Neuron (in vitro differentiated cells): ENCODE measurements at regions not wholly inside any gene's neighbourhood (a gene's known extent, or its start where the extent isn't known, plus 50 kb on each side); places are given as distances from the start of the nearest gene placed in this dataset.
"Not testable (repeated sequence)": the region's sequence is repeated elsewhere in the genome, so short reads cannot be mapped to it uniquely, and the experiment has no call there.

Experiments
- H2AFZ ChIP-seq: one replicate; pipeline ENCODE4 v1.6.1; 2013; ENCODE audit warnings: low read depth, mild to moderate bottlenecking, inconsistent platforms, low read length, moderate library complexity
- H3K27me3 ChIP-seq: one replicate; pipeline ENCODE4 v1.6.1; 2013; ENCODE audit warnings: low read length; ENCODE audit not compliant: insufficient read depth
- H3K36me3 ChIP-seq: one replicate; pipeline ENCODE4 v1.6.1; 2013; ENCODE audit warnings: low read length; ENCODE audit not compliant: insufficient read depth
- H3K4me1 ChIP-seq: one replicate; pipeline ENCODE4 v1.6.1; 2013; ENCODE audit warnings: low read length; ENCODE audit not compliant: insufficient read depth
- H3K4me3 ChIP-seq: 2 replicates; pipeline ENCODE4 v1.5.1; 2013; ENCODE audit warnings: mild to moderate bottlenecking, low read length, moderate library complexity
- H3K9me3 ChIP-seq: one replicate; pipeline ENCODE4 v1.6.1; 2013; ENCODE audit warnings: low read length

DNA sequence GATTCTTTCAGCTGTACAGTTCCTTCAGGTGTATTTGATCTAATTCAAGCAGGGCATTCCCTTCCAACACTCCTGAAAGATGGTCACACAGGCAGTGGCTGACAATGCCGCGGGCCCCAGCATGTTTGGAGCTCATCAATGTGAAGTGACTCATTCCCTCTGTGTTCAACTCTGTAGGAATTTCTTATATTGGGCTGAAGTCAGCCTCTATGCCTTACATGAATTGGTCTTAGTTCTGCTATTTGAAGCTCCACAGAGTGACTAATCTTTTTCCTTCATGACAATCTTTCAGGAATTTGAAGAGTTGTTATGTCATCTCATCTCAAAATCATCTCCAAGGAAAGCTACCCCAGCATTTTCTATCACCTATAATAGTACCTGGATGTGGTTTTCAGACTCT lies 142.5 kb upstream of the C2CD4B start:
- no peaks in the 10 kb centered on the region for H3K27me3 ChIP-seq
- peaks cover 6% of the 10 kb centered on the region for H3K4me1 ChIP-seq
- H2AFZ ChIP-seq: no peak overlapping the region
- H3K9me3 ChIP-seq: no peaks in the 10 kb centered on the region
- no peaks in the 10 kb centered on the region for H3K36me3 ChIP-seq
- H3K4me3 ChIP-seq: no peak overlapping the region

GRCh38 chr15:62316413-62317060 lies 151.5 kb upstream of the C2CD4B start:
- no peak overlapping the region for H3K4me3 ChIP-seq
- no peaks in the 10 kb centered on the region for H3K4me1 ChIP-seq
- no peaks in the 10 kb centered on the region for H3K27me3 ChIP-seq
- H3K9me3 ChIP-seq: no peaks in the 10 kb centered on the region
- no peak overlapping the region for H2AFZ ChIP-seq
- H3K36me3 ChIP-seq: no peaks in the 10 kb centered on the region

DNA sequence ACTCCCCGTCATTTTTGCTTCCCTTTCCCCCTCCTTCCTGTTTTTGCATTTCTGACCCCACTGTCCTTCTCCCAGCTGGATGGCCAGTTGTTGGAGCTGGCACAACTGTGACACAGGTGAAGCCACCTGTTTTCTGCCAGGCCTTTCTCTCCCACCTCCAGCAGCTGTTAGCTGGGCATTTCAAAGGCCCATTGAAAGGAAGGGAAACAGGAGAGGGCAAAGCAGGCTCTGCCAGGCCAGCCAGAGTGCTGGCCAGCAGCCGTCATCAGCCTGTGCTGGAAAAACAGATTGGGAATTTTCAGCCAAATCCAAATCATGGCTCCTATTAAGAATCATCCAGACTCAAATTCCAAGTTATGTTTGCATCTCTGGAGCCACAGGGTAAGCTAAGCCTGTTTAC lies 155.2 kb upstream of the C2CD4B start:
- H2AFZ ChIP-seq: no peak overlapping the region
- H3K36me3 ChIP-seq: no peaks in the 10 kb centered on the region
- H3K4me3 ChIP-seq: no peak overlapping the region
- no peaks in the 10 kb centered on the region for H3K4me1 ChIP-seq
- peaks cover 2% of the 10 kb centered on the region for H3K27me3 ChIP-seq
- H3K9me3 ChIP-seq: no peaks in the 10 kb centered on the region

DNA sequence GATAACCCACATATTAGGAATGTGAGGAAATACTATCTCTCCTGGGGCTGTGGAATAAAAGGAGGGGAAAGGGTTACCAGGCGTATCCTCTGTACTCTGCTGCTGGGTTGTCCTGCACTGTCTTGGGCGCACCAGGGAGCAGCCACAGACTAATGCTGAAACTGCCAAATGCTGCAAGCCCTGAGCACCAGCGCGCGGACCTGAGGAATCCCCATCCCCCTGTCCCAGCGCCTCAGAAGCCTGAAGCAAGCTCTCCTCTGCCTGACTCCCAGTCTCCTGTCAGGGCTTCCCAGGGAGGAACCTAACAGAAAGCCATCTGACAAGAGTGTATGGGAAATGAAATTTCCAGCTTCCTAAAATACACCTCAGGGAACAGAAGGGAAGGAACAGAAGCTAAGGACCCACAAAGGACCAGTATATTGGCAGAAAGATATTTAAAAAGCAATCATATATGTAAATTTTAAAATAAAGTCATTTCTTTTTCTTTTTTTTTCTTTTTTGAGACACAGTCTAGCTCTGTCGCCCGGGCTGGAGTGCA lies 158.3 kb upstream of the C2CD4B start:
- Histone ChIP-seq H3K4me3 (no peak overlapping the region), H2AFZ (no peak overlapping the region), H3K36me3 (no peaks in the 10 kb centered on the region), H3K27me3 (peaks cover 5% of the 10 kb centered on the region), H3K4me1 (no peaks in the 10 kb centered on the region), H3K9me3 (no peaks in the 10 kb centered on the region)

- Histone ChIP-seq H3K27me3 (peaks cover 5% of the 10 kb centered on the region), H3K4me3 (no peak overlapping the region), H3K9me3 (no peaks in the 10 kb centered on the region), H3K4me1 (no peaks in the 10 kb centered on the region), H3K36me3 (no peaks in the 10 kb centered on the region), H2AFZ (no peak overlapping the region)
Measured at GRCh38 chr15:62324382-62324781, 159.3 kb upstream of the C2CD4B start.

DNA sequence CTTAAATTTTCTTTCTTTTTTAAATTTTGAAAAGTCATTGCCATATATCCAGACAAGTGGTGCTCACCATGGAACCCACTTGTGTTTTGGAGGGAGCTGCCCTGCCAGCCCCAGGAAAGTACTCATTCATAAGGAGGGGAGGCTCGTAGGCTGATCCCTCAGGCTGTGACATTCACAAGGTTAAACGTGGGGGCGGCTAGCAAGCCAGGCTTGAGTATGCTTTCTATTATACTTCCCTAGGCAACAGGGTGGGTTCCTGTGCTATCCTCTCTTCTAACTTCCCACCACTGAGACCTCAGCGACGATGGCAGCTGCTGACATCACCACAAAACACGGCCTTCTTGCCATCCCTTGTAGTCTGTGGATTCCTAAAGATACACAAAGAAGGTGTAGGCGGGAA lies 160.5 kb upstream of the C2CD4B start:
- Histone ChIP-seq H3K4me3 (no peak overlapping the region), H3K36me3 (no peaks in the 10 kb centered on the region), H3K27me3 (peaks cover 5% of the 10 kb centered on the region), H2AFZ (no peak overlapping the region), H3K4me1 (no peaks in the 10 kb centered on the region), H3K9me3 (no peaks in the 10 kb centered on the region)

DNA sequence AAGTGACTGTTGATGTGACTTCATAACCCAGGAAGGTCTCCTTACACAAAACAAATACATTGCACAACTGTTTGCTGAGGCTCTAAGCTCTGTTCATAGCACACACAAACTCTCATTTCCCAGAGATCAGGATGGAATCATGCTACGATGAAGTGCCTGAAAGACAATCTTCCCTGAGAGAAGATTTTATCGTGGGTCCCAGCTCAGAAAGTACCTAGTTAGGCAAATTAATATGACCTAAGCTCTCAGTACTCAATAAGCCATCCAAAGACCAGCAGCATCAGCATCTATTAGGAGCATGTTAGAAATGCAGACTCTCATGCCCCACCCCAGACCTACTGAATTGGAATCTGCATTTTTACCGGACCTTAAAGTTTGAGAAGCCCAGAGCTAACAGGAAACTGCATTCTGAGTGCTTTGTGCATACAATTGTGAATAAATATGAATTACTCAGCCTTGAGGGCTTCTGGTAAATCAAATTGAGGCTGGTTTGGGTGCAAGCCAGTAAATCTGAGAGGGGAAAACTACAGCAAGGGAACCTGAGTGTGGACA lies 161.5 kb upstream of the C2CD4B start:
- H3K4me1 ChIP-seq: no peaks in the 10 kb centered on the region
- H3K9me3 ChIP-seq: no peaks in the 10 kb centered on the region
- H3K27me3 ChIP-seq: peaks cover 5% of the 10 kb centered on the region
- H3K4me3 ChIP-seq: no peak overlapping the region
- no peak overlapping the region for H2AFZ ChIP-seq
- H3K36me3 ChIP-seq: no peaks in the 10 kb centered on the region

- H3K36me3 ChIP-seq: no peaks in the 10 kb centered on the region
- no peak overlapping the region for H2AFZ ChIP-seq
- no peaks in the 10 kb centered on the region for H3K4me1 ChIP-seq
- peaks cover 5% of the 10 kb centered on the region for H3K27me3 ChIP-seq
- H3K4me3 ChIP-seq: no peak overlapping the region
- H3K9me3 ChIP-seq: no peaks in the 10 kb centered on the region
Measured at GRCh38 chr15:62327406-62327805, 162.3 kb upstream of the C2CD4B start.

- H3K27me3 ChIP-seq, H3K36me3 ChIP-seq, H3K9me3 ChIP-seq, H3K4me3 ChIP-seq, H3K4me1 ChIP-seq, H2AFZ ChIP-seq: not testable (repeated sequence)
Measured at GRCh38 chr15:62332472-62332871, 167.4 kb upstream of the C2CD4B start.

DNA sequence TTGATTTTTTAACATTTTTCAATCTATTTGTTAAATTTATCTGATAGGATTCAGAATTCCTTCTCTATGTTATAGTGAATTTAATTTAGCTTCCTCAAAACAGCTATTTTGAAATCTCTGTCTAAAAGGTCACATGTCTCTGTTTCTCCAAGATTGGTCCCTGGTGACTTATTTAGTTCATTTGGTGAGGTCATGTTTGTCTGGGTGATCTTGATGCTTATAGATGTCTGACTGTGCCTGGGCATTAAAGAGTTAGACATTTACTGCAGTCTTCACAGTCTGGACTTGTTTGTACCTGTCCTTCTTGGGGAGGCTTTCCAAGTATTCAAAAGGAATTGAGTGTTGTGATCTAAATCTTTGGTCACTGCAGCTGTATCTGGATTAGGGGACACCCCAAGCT lies 169.5 kb upstream of the C2CD4B start:
- no peaks in the 10 kb centered on the region for H3K9me3 ChIP-seq
- no peaks in the 10 kb centered on the region for H3K27me3 ChIP-seq
- H3K4me3 ChIP-seq: no peak overlapping the region
- H2AFZ ChIP-seq: no peak overlapping the region
- H3K36me3 ChIP-seq: no peaks in the 10 kb centered on the region
- H3K4me1 ChIP-seq: no peaks in the 10 kb centered on the region

DNA sequence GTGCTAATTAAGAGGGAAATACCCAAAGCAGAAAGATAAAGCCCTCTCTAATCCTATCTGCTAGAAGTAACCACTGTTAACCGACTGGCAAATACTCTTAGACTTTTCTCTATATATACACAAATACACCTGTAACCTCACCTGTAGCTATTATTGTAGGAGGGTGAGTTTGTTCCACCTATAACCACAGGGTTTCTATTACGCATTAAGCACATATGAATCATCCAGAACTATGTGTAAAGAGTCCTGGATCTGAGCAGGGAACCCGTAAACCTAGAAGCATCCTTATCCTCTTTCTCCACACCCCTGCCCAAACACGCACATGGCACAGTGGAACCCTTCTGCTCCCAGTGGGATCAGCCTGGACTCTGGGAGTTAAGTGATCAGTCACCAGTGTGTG lies 172.8 kb upstream of the C2CD4B start:
- no peaks in the 10 kb centered on the region for H3K27me3 ChIP-seq
- H3K9me3 ChIP-seq: no peaks in the 10 kb centered on the region
- H2AFZ ChIP-seq: no peak overlapping the region
- H3K4me3 ChIP-seq: no peak overlapping the region
- H3K4me1 ChIP-seq: no peaks in the 10 kb centered on the region
- H3K36me3 ChIP-seq: no peaks in the 10 kb centered on the region

GRCh38 chr15:62338497-62338896 lies 173.4 kb upstream of the C2CD4B start:
- Histone ChIP-seq H2AFZ (no peak overlapping the region), H3K36me3 (no peaks in the 10 kb centered on the region), H3K27me3 (no peaks in the 10 kb centered on the region), H3K4me3 (no peak overlapping the region), H3K4me1 (no peaks in the 10 kb centered on the region), H3K9me3 (no peaks in the 10 kb centered on the region)

- Histone ChIP-seq H3K36me3 (no peaks in the 10 kb centered on the region), H3K4me1 (no peaks in the 10 kb centered on the region), H3K4me3 (no peak overlapping the region), H3K9me3 (no peaks in the 10 kb centered on the region), H2AFZ (no peak overlapping the region), H3K27me3 (no peaks in the 10 kb centered on the region)
Measured at GRCh38 chr15:62342959-62343358, 177.9 kb upstream of the C2CD4B start.

GRCh38 chr15:62343397-62343796 lies 178.3 kb upstream of the C2CD4B start:
- H3K36me3 ChIP-seq: no peaks in the 10 kb centered on the region
- no peak overlapping the region for H2AFZ ChIP-seq
- H3K4me1 ChIP-seq: no peaks in the 10 kb centered on the region
- no peak overlapping the region for H3K4me3 ChIP-seq
- no peaks in the 10 kb centered on the region for H3K9me3 ChIP-seq
- H3K27me3 ChIP-seq: no peaks in the 10 kb centered on the region
